Tibial nerve (tissue), 4 donors: ENCODE measurements at regions not wholly inside any gene's neighbourhood (a gene's known extent, or its start where the extent isn't known, plus 50 kb on each side); places are given as distances from the start of the nearest gene placed in this dataset.

Experiments used
- DNase-seq, 2 donors: peaks; one replicate each; pipeline ENCODE4 v3.0.0-alpha.2; 2019; ENCODE audit warnings: low spot score in 2 of 2
- H3K27ac ChIP-seq, 4 donors: fragments of 200-600 bp; sonication (generic) in 3 of 4; one replicate each; pipeline ENCODE4 v1.5.1; 2017 to 2019; ENCODE audit warnings: mild to moderate bottlenecking in 1 of 4
- H3K27me3 ChIP-seq, 2 donors: fragments of 200-600 bp; sonication (generic) in 1 of 2; one replicate each; pipeline versions ENCODE4 v1.5.1 to v1.6.0; 2017 to 2019
- H3K36me3 ChIP-seq, 3 donors: fragments of 200-600 bp; sonication (generic); one replicate each; pipeline ENCODE4 v1.5.1; 2018 to 2019
- H3K4me1 ChIP-seq, 4 donors: fragments of 200-600 bp; sonication (generic) in 3 of 4; one replicate each; pipeline ENCODE4 v1.5.1; 2017 to 2019
- H3K4me3 ChIP-seq, 4 donors: fragments of 200-600 bp; sonication (generic) in 3 of 4; one replicate each; pipeline ENCODE4 v1.5.1; 2017 to 2019; ENCODE audit warnings: mild to moderate bottlenecking in 1 of 4, moderate library complexity in 1 of 4
- H3K9me3 ChIP-seq, 4 donors: fragments of 200-600 bp; sonication (generic) in 3 of 4; one replicate each; pipeline ENCODE4 v1.5.1; 2017 to 2019
- CTCF ChIP-seq, 5 experiments: fragments of 200-600 bp in 3 of 5; fragments of 450-650 bp in 2 of 5; sonication (generic) in 3 of 5; IDR thresholded peaks; one replicate each; pipeline ENCODE4 v1.5.1; 2016 to 2019; ENCODE audit warnings: antibody characterized with exemption in 5 of 5, mild to moderate bottlenecking in 3 of 5, moderate library complexity in 2 of 5
- EP300 ChIP-seq, 2 donors: sonication (generic); formaldehyde crosslinking; IDR thresholded peaks; one replicate each; pipeline ENCODE4 v1.6.1; 2017; ENCODE audit warnings: antibody characterized with exemption in 2 of 2, mild to moderate bottlenecking in 1 of 2
- POLR2A ChIP-seq, 2 donors: fragments of 450-650 bp; IDR thresholded peaks; one replicate each; pipeline ENCODE4 v1.6.1; 2017; ENCODE audit warnings: antibody characterized with exemption in 2 of 2, mild to moderate bottlenecking in 2 of 2, moderate library complexity in 2 of 2
- whole genome bisulfite sequencing, 2 donors: methylation state at CpG; one replicate each; pipeline ENCODE4 v1.1.5; 2018; 5-methylcytosine and 5-hydroxymethylcytosine counted together

GRCh38 chr2:22600156-22600555 lies 784.8 kb upstream of the KLHL29 start:
- H3K27me3 ChIP-seq, result no peaks in the 10 kb centered on the region
- H3K9me3 ChIP-seq, result no peaks in the 10 kb centered on the region
- TF ChIP-seq POLR2A (IDR thresholded peaks at IDR 0.05) (no peak), EP300 (IDR thresholded peaks at IDR 0.05) (no peak), CTCF (IDR thresholded peaks at IDR 0.05) (no peak)
- DNase-seq, result no peak
- 59 to 61% methylated on average over 2 of the region's 2 CpGs for WGBS, 2 donors
- no peaks in the 10 kb centered on the region for H3K36me3 ChIP-seq
- H3K4me3 ChIP-seq, result no peak overlapping the region
- H3K27ac ChIP-seq, result no peak overlapping the region
- H3K4me1 ChIP-seq, result peaks cover 0 to 5% (median 0%) of the 10 kb centered on the region in 4 donors

- H3K36me3 ChIP-seq, result no peaks in the 10 kb centered on the region
- H3K9me3 ChIP-seq, result no peaks in the 10 kb centered on the region
- no peak overlapping the region for H3K4me3 ChIP-seq
- peaks cover 0 to 5% (median 0%) of the 10 kb centered on the region in 4 donors for H3K4me1 ChIP-seq
- H3K27me3 ChIP-seq, result no peaks in the 10 kb centered on the region
- 38 to 63% methylated on average over 1 of the region's 1 CpG for WGBS, 2 donors
- TF ChIP-seq EP300 (IDR thresholded peaks at IDR 0.05) (no peak), POLR2A (IDR thresholded peaks at IDR 0.05) (no peak), CTCF (IDR thresholded peaks at IDR 0.05) (no peak)
- H3K27ac ChIP-seq, result no peak overlapping the region
- no peak for DNase-seq
Observed at GRCh38 chr2:22600999-22601398, 784.0 kb upstream of the KLHL29 start.

GRCh38 chr2:22604136-22604535 lies 780.8 kb upstream of the KLHL29 start:
- no peaks in the 10 kb centered on the region for H3K36me3 ChIP-seq
- H3K9me3 ChIP-seq, result no peaks in the 10 kb centered on the region
- no peaks in the 10 kb centered on the region for H3K27me3 ChIP-seq
- 73 to 74% methylated on average over 4 of the region's 4 CpGs for WGBS, 2 donors
- H3K27ac ChIP-seq, result no peak overlapping the region
- peaks cover 0 to 5% (median 0%) of the 10 kb centered on the region in 4 donors for H3K4me1 ChIP-seq
- TF ChIP-seq CTCF (IDR thresholded peaks at IDR 0.05) (no peak), POLR2A (IDR thresholded peaks at IDR 0.05) (no peak), EP300 (IDR thresholded peaks at IDR 0.05) (no peak)
- no peak overlapping the region for H3K4me3 ChIP-seq
- no peak for DNase-seq

GRCh38 chr2:22616031-22616430 lies 768.9 kb upstream of the KLHL29 start:
- DNase-seq, result no peak
- no peaks in the 10 kb centered on the region for H3K4me1 ChIP-seq
- H3K4me3 ChIP-seq, result no peak overlapping the region
- 91 to 93% methylated on average over 3 of the region's 3 CpGs for WGBS, 2 donors
- H3K9me3 ChIP-seq, result no peaks in the 10 kb centered on the region
- H3K36me3 ChIP-seq, result no peaks in the 10 kb centered on the region
- no peak overlapping the region for H3K27ac ChIP-seq
- no peak for TF ChIP-seq POLR2A (IDR thresholded peaks at IDR 0.05)
- no peak for TF ChIP-seq CTCF (IDR thresholded peaks at IDR 0.05)
- no peak for TF ChIP-seq EP300 (IDR thresholded peaks at IDR 0.05)
- H3K27me3 ChIP-seq, result no peaks in the 10 kb centered on the region

GRCh38 chr2:22623620-22624019 lies 761.4 kb upstream of the KLHL29 start:
- 91 to 92% methylated on average over 3 of the region's 3 CpGs for WGBS, 2 donors
- no peaks in the 10 kb centered on the region for H3K9me3 ChIP-seq
- H3K36me3 ChIP-seq, result no peaks in the 10 kb centered on the region
- H3K4me1 ChIP-seq, result no peaks in the 10 kb centered on the region
- H3K27ac ChIP-seq, result no peak overlapping the region
- H3K4me3 ChIP-seq, result no peak overlapping the region
- TF ChIP-seq POLR2A (IDR thresholded peaks at IDR 0.05) (no peak), CTCF (IDR thresholded peaks at IDR 0.05) (no peak), EP300 (IDR thresholded peaks at IDR 0.05) (no peak)
- no peak for DNase-seq
- H3K27me3 ChIP-seq, result no peaks in the 10 kb centered on the region
